H1 (cell line): ENCODE measurements at regions not wholly inside any gene's neighbourhood (a gene's known extent, or its start where the extent isn't known, plus 50 kb on each side); places are given as distances from the start of the nearest gene placed in this dataset.
"Not testable (repeated sequence)": the region's sequence is repeated elsewhere in the genome, so short reads cannot be mapped to it uniquely, and the experiment has no call there.

Experiments
- CTCF ChIA-PET: fragments of 300-600 bp; sonication (Branson Sonifier 250); formaldehyde crosslinking; loops from one replicate; lab custom pipeline; 2021; ENCODE audit not compliant: partially characterized antibody; lab: Charles Lee
- POLR2A ChIA-PET: fragments of 300-600 bp; sonication (Branson Sonifier 250); formaldehyde crosslinking; loops from one replicate; lab custom pipeline; 2021; ENCODE audit warnings: inconsistent platforms; ENCODE audit not compliant: partially characterized antibody; lab: Charles Lee
- DNase-seq, 2 experiments: peaks; one replicate each; pipeline versions ENCODE4 v3.0.0 to v3.0.0-alpha.2; 2010 to 2022; ENCODE audit warnings: low spot score in 2 of 2, low read depth in 1 of 2, mixed read lengths in 1 of 2
- FAIRE-seq: peaks from 2 replicates; lab custom pipeline; 2011; peaks lifted over from hg19 to GRCh38; lab: Jason Lieb, UNC
- H2AFZ ChIP-seq: 2 replicates; pipeline ENCODE4 v1.8.1; 2012; ENCODE audit warnings: low read length, inconsistent platforms
- H2AK5ac ChIP-seq: 2 replicates; pipeline ENCODE4 v1.6.1; 2013; ENCODE audit warnings: low read depth, low read length
- H2BK120ac ChIP-seq: replicated peaks from 2 replicates; pipeline ENCODE3; 2013; ENCODE audit warnings: low read depth, low read length, inconsistent platforms
- H2BK12ac ChIP-seq: 2 replicates; pipeline ENCODE4 v1.6.1; 2013; ENCODE audit warnings: low read depth, low read length
- H2BK15ac ChIP-seq: 2 replicates; pipeline ENCODE4 v1.6.1; 2013; ENCODE audit warnings: low read length
- H2BK20ac ChIP-seq: 2 replicates; pipeline ENCODE4 v1.6.1; 2013; ENCODE audit warnings: low read length
- H2BK5ac ChIP-seq: 2 replicates; pipeline ENCODE4 v1.6.1; 2013; ENCODE audit warnings: low read depth, low read length
- H3K14ac ChIP-seq: 2 replicates; pipeline ENCODE4 v1.6.1; 2013; ENCODE audit warnings: inconsistent platforms; ENCODE audit not compliant: insufficient read length
- H3K18ac ChIP-seq: 2 replicates; pipeline ENCODE4 v1.6.1; 2013; ENCODE audit warnings: low read length; ENCODE audit errors: extremely low read depth
- H3K23ac ChIP-seq: 2 replicates; pipeline ENCODE4 v1.6.1; 2013; ENCODE audit warnings: inconsistent platforms; ENCODE audit not compliant: insufficient read length
- H3K23me2 ChIP-seq: 2 replicates; pipeline ENCODE4 v1.6.1; 2013; ENCODE audit warnings: low read depth, low read length
- H3K27ac ChIP-seq: 2 replicates; pipeline ENCODE4 v1.6.1; 2011; ENCODE audit warnings: low read depth, low read length, inconsistent platforms
- H3K27me3 ChIP-seq, 4 experiments: replicated peaks in 1 of 4; 1 replicate in 1 of 4; 2 replicates in 3 of 4; pipeline versions ENCODE4 v1.6.1 to v1.8.1; 2011 to 2013; ENCODE audit warnings: low read length in 3 of 4, mild to moderate bottlenecking in 3 of 4, inconsistent platforms in 2 of 4, mixed read lengths in 2 of 4, moderate library complexity in 1 of 4; ENCODE audit not compliant: control insufficient read depth in 3 of 4, insufficient read depth in 3 of 4; ENCODE audit errors: extremely low read depth in 1 of 4
- H3K36me3 ChIP-seq, 4 experiments: 2 replicates each; pipeline versions ENCODE4 v1.6.1 to v1.8.1; 2011 to 2013; ENCODE audit warnings: mild to moderate bottlenecking in 4 of 4, low read length in 3 of 4, moderate library complexity in 2 of 4, control low read depth in 1 of 4, inconsistent platforms in 1 of 4; ENCODE audit not compliant: insufficient read depth in 4 of 4, control insufficient read depth in 2 of 4
- H3K4ac ChIP-seq: replicated peaks from 2 replicates; pipeline ENCODE3; 2013; ENCODE audit warnings: low read length, low read depth, mixed read lengths, inconsistent platforms; ENCODE audit not compliant: insufficient read length
- H3K4me1 ChIP-seq, 4 experiments: replicated peaks in 1 of 4; 1 replicate in 1 of 4; 2 replicates in 3 of 4; pipeline versions ENCODE4 v1.6.1 to v1.8.1; 2011 to 2013; ENCODE audit warnings: low read length in 3 of 4, inconsistent platforms in 2 of 4, mixed read lengths in 1 of 4; ENCODE audit not compliant: insufficient read depth in 4 of 4, control insufficient read depth in 3 of 4
- H3K4me2 ChIP-seq, 2 experiments: 2 replicates each; pipeline versions ENCODE4 v1.6.1 to v1.8.1; 2011 to 2013; ENCODE audit warnings: low read depth in 2 of 2, low read length in 2 of 2, control low read depth in 1 of 2, inconsistent platforms in 1 of 2, mild to moderate bottlenecking in 1 of 2; ENCODE audit not compliant: insufficient read depth in 1 of 2
- H3K4me3 ChIP-seq, 4 experiments: fragments of 200-600, 300-600 bp in 1 of 4; sonication (generic), shearing (Covaris generic), sonication (Bioruptor Twin) in 1 of 4; 2 replicates each; pipeline versions ENCODE4 v1.5.1 to v1.8.1; 2011 to 2016; ENCODE audit warnings: low read length in 4 of 4, low read depth in 3 of 4, control low read depth in 2 of 4, inconsistent platforms in 2 of 4, mild to moderate bottlenecking in 2 of 4, mixed read lengths in 1 of 4, moderate library complexity in 1 of 4; ENCODE audit not compliant: insufficient read depth in 2 of 4; ENCODE audit errors: extremely low read depth in 1 of 4
- H3K56ac ChIP-seq: replicated peaks from 2 replicates; pipeline ENCODE3; 2013; ENCODE audit warnings: low read depth, mild to moderate bottlenecking, mixed read lengths, low read length, inconsistent platforms; ENCODE audit not compliant: insufficient read length
- H3K79me1 ChIP-seq: 2 replicates; pipeline ENCODE4 v1.6.1; 2013; ENCODE audit warnings: low read depth, low read length, control low read depth
- H3K79me2 ChIP-seq, 2 experiments: 2 replicates each; pipeline versions ENCODE4 v1.6.1 to v1.8.1; 2012 to 2013; ENCODE audit warnings: low read length in 2 of 2, mild to moderate bottlenecking in 2 of 2, inconsistent platforms in 1 of 2; ENCODE audit not compliant: insufficient read depth in 2 of 2, control insufficient read depth in 1 of 2
- H3K9ac ChIP-seq, 4 experiments: replicated peaks in 1 of 4; 1 replicate in 1 of 4; 2 replicates in 3 of 4; pipeline versions ENCODE4 v1.6.1 to v1.8.1; 2011 to 2013; ENCODE audit warnings: low read depth in 3 of 4, low read length in 3 of 4, control low read depth in 2 of 4, mild to moderate bottlenecking in 2 of 4, moderate library complexity in 2 of 4, inconsistent platforms in 1 of 4; ENCODE audit errors: extremely low read depth in 1 of 4
- H3K9me3 ChIP-seq, 2 experiments: 2 replicates each; pipeline versions ENCODE4 v1.6.1 to v1.8.1; 2012 to 2013; ENCODE audit warnings: mild to moderate bottlenecking in 2 of 2, moderate library complexity in 2 of 2, control low read depth in 1 of 2, inconsistent platforms in 1 of 2, low read depth in 1 of 2, low read length in 1 of 2, mixed read lengths in 1 of 2; ENCODE audit not compliant: insufficient read depth in 2 of 2
- H4K20me1 ChIP-seq, 2 experiments: replicated peaks in 1 of 2; 2 replicates each; pipeline versions ENCODE3 to v1.8.1; 2011 to 2013; ENCODE audit warnings: inconsistent platforms in 2 of 2, low read length in 2 of 2, mild to moderate bottlenecking in 1 of 2; ENCODE audit not compliant: insufficient read depth in 2 of 2, control insufficient read depth in 1 of 2
- H4K5ac ChIP-seq: 2 replicates; pipeline ENCODE4 v1.6.1; 2013; ENCODE audit warnings: low read length, low read depth, mixed read lengths, inconsistent platforms; ENCODE audit not compliant: insufficient read length
- H4K8ac ChIP-seq: 2 replicates; pipeline ENCODE4 v1.8.0; 2013; ENCODE audit warnings: mild to moderate bottlenecking, moderate library complexity, low read length, inconsistent platforms; ENCODE audit not compliant: insufficient read depth; ENCODE audit errors: extremely low read depth
- H4K91ac ChIP-seq: replicated peaks from 2 replicates; pipeline ENCODE3; 2013; ENCODE audit warnings: low read length, mixed read lengths, inconsistent platforms; ENCODE audit not compliant: insufficient read length
- WGBS, 2 experiments: shearing (Covaris generic) in 1 of 2; methylation state at CpG; one replicate each; pipeline versions ENCODE4 v1.1.6 to v1.1.7; 2013 to 2015; ENCODE audit warnings: low lambda C conversion rate in 2 of 2, mixed read lengths in 2 of 2, inconsistent platforms in 1 of 2, low coverage in 1 of 2, missing lambda C conversion rate in 1 of 2; ENCODE audit not compliant: insufficient replicate concordance in 2 of 2, insufficient coverage in 1 of 2, insufficient read length in 1 of 2; ENCODE audit errors: extremely low coverage in 1 of 2, missing lambda C conversion rate in 1 of 2; 5-methylcytosine and 5-hydroxymethylcytosine counted together

DNA sequence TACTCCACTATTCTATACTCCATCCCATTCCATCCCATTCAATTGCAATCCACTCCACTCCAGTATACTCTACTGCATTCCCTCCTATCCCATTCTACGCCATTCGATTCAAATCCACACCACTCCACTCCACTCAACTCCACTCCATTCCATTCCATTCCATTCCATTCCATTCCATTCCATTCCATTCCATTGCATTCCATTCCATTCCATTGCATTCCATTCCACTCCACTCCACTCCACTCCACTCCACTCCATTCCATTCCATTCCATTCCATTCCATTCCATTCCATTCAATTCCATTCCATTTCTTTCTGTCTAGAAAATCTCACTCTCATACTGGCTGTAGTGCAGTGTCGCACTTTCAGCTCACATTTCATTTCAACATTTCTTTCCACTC lies 1129.4 kb downstream of the TSPY10 start:
- peaks cover 38 to 49% of the 10 kb centered on the region in 2 experiments for H3K9me3 ChIP-seq
- H3K79me2 ChIP-seq, H2AFZ ChIP-seq, H3K27ac ChIP-seq, H3K23ac ChIP-seq, H4K8ac ChIP-seq, H2BK5ac ChIP-seq, H3K4me1 ChIP-seq, H4K5ac ChIP-seq, H2BK12ac ChIP-seq, CTCF ChIA-PET, H3K9ac ChIP-seq, DNase-seq, H2BK120ac ChIP-seq, H3K79me1 ChIP-seq, POLR2A ChIA-PET, H3K4me3 ChIP-seq, H3K36me3 ChIP-seq, H3K14ac ChIP-seq, H3K27me3 ChIP-seq, H2BK15ac ChIP-seq, H4K91ac ChIP-seq, FAIRE-seq, H3K4me2 ChIP-seq, H2AK5ac ChIP-seq, H4K20me1 ChIP-seq, H3K4ac ChIP-seq, H2BK20ac ChIP-seq, H3K56ac ChIP-seq, H3K18ac ChIP-seq: not testable (repeated sequence)
- WGBS, 2 experiments, result 94 to 96% methylated on average over 2 to 3 of the region's 3 CpGs
- peaks cover 29% of the 10 kb centered on the region; the same call in 1 of the 2 replicates for H3K23me2 ChIP-seq
